Neuron (in vitro differentiated cells): ENCODE measurements at regions not wholly inside any gene's neighbourhood (a gene's known extent, or its start where the extent isn't known, plus 50 kb on each side); places are given as distances from the start of the nearest gene placed in this dataset.
"Not testable (repeated sequence)": the region's sequence is repeated elsewhere in the genome, so short reads cannot be mapped to it uniquely, and the experiment has no call there.

Experiments
- H2AFZ ChIP-seq: one replicate; pipeline ENCODE4 v1.6.1; 2013; ENCODE audit warnings: low read depth, mild to moderate bottlenecking, inconsistent platforms, low read length, moderate library complexity
- H3K27me3 ChIP-seq: one replicate; pipeline ENCODE4 v1.6.1; 2013; ENCODE audit warnings: low read length; ENCODE audit not compliant: insufficient read depth
- H3K36me3 ChIP-seq: one replicate; pipeline ENCODE4 v1.6.1; 2013; ENCODE audit warnings: low read length; ENCODE audit not compliant: insufficient read depth
- H3K4me1 ChIP-seq: one replicate; pipeline ENCODE4 v1.6.1; 2013; ENCODE audit warnings: low read length; ENCODE audit not compliant: insufficient read depth
- H3K4me3 ChIP-seq: 2 replicates; pipeline ENCODE4 v1.5.1; 2013; ENCODE audit warnings: mild to moderate bottlenecking, low read length, moderate library complexity
- H3K9me3 ChIP-seq: one replicate; pipeline ENCODE4 v1.6.1; 2013; ENCODE audit warnings: low read length

DNA sequence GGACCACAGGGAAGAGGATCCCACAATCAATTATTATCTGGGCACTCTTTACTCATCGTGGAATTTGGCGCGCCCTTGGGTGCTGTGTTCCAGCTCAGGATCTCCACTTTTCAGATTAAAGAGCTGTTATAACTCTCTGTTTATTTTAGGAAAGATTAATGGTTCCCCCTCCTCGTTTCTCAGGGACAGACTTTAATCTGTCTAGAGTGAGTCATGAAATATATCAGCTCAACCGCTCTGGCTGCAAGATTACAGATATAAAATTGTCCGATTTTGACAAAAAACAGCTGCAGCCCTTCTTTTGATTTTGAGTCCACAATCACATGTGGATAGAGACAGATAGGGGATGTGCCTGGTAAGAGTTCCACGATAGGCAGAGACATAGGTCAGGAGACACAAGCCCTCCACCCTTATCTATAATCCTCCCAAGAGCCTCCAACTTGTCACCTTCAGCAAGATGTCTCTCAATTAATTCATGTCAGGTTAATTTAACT is 77.6 kb upstream of the ANKRD55 start:
- no peaks in the 10 kb centered on the region for H3K36me3 ChIP-seq
- H2AFZ ChIP-seq: no peak overlapping the region
- no peaks in the 10 kb centered on the region for H3K4me1 ChIP-seq
- H3K9me3 ChIP-seq: no peaks in the 10 kb centered on the region
- H3K27me3 ChIP-seq: peaks cover 3% of the 10 kb centered on the region
- no peak overlapping the region for H3K4me3 ChIP-seq

DNA sequence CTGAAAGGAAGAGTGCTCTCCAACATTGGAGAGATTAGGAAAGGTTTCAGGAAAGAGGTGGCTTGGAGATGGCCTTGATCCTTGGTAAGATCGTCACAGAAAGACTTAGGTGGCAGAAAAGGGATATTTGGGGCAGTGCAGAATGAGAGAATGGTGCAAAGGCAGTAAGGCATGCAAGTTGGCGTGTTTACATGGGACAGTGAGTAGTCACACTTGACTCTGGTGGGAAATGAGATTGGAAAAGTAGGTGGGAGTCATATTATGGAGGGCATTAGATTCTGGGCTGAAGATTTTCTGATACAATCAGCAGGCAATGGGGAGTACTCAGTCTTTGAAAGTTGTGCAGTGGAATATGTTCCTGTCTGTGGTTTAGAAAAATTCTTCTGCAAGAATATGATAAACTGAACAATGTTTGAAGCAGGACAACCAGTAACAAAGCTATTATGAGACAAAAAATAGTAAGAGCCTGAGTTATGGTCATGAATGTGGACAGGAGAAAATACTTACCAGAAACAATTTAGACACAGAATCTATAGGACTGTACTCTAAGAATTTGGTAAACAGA is 76.2 kb upstream of the ANKRD55 start:
- Histone ChIP-seq H3K36me3 (no peaks in the 10 kb centered on the region), H3K4me1 (no peaks in the 10 kb centered on the region), H3K4me3 (no peak overlapping the region), H3K9me3 (no peaks in the 10 kb centered on the region), H3K27me3 (no peaks in the 10 kb centered on the region), H2AFZ (no peak overlapping the region)

DNA sequence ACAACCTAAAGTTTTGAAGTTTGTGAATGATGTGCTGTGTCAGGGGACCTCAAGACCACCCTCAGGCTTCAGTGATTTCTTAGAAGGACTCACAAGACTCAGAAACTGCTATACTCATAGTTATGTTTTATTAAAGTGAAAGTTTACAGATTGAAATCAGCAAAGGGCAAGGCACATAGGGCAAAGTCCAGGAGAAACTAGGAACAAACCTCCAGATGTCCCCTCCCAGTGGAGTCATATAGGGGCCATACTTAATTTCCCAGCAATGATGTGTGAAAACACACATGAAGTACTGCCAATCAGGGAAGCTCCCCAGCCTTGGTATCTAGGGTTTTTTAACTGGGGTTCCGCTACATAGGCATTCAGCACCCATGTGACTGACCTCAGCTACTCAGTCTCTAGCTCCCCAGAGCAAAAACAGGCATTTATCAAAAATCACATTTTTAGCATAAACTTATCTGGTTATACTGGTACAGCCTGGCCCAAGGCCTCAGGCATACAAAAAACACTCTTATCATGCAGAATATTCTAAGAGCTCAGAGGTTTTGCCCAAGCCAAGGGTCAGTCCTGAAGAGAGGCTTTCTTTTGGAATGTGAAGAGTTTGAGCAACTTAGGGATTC is 74.7 kb upstream of the ANKRD55 start:
- H3K27me3 ChIP-seq: no peaks in the 10 kb centered on the region
- no peaks in the 10 kb centered on the region for H3K36me3 ChIP-seq
- no peak overlapping the region for H2AFZ ChIP-seq
- H3K4me1 ChIP-seq: no peaks in the 10 kb centered on the region
- no peaks in the 10 kb centered on the region for H3K9me3 ChIP-seq
- no peak overlapping the region for H3K4me3 ChIP-seq

DNA sequence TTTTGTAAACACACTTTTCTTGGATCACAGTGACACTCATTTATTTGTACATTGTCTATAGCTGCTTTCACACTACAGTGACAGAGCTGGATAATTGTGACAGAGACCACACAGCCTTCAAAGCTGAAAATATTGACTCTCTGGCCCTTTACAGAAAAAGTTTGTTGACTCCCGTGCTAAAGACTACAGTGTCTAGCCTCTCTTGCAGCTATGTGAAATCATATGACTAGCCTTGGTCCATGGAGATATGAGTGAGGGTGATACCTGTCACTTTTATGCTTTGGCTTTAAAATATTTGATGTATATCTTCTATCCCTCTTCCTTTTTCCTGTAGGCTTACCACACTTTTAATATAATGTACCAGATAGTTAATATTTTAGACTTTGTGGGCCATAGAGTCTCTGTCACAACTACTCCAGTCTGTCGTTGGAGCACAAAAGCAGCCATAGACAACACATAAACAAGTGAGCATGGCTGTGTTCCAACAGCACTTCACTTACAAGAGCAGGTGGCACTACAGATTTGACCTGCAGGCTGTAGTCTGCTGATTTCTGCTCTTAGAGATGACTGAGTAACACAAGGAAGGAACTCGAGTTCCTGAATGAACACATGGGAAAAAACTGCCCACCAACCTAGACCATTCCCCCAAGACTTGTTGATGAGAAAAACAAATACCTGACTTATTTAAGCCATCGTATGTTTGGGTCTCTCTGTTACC is 73.5 kb upstream of the ANKRD55 start:
- Histone ChIP-seq H3K4me1 (no peaks in the 10 kb centered on the region), H3K36me3 (no peaks in the 10 kb centered on the region), H3K4me3 (no peak overlapping the region), H3K27me3 (no peaks in the 10 kb centered on the region), H2AFZ (no peak overlapping the region), H3K9me3 (no peaks in the 10 kb centered on the region)

DNA sequence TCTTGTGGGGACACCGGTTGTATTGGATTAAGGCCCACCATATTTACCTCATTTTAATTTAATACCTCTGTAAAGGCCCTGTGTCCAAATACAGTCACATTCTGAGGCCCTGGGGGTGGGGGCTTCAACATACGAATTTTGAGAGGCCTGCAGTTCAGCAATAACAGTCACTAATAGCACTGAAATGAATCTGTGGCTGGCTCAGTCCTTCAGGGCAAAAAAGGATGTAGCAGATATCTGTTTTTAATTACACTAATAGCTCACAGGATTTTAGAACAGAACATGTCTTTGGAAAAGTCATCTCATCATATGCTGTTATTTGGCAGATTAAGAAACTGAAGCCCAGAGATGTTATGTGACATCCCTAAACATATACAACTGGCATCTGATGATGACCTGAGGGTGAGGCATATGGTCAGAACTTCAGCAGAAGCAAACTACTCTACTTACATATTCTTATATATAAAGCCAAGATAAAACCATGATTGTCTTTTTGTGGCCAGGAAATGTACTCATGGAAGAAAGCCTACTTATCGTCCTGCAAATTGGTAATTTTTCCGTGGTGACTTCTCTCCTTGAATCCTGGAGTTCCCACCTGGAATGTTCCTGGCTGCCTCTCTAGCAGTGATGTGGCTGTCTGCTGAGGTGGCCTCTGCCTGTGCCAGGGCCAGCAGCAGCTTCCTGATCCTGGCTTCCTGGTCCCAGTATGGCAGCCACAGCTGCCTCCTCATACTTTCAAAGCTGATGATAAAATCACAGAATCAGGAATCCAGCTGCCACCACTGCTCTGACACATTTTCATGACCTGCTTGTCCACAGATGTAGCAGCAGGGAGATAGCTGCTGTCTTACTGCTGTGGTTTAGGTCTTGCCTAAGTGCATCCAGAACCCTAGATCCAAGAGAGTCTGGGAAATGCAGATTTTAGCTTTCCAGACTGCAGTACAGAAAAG is 72.1 kb upstream of the ANKRD55 start:
- no peak overlapping the region for H3K4me3 ChIP-seq
- H2AFZ ChIP-seq: no peak overlapping the region
- H3K4me1 ChIP-seq: no peaks in the 10 kb centered on the region
- no peaks in the 10 kb centered on the region for H3K9me3 ChIP-seq
- no peaks in the 10 kb centered on the region for H3K36me3 ChIP-seq
- no peaks in the 10 kb centered on the region for H3K27me3 ChIP-seq

DNA sequence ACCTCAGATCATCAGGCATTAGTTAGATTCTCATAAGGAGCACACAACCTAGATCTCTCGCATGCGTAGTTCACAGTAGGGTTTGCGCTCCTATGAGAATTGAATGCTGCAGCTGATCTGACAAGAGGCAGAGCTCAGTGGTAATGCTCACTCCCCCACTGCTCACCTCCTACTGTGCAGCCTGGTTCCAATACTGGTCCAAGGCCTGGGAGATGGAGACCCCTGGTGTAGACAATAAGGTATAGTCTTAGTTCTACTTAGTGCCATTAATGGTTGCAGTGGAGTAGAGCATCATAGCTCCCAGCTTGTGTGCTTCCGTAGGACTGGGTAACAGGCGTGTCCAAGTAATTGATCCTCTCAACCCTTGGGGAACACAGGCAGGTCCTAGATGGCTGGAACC is 70.4 kb upstream of the ANKRD55 start:
- no peaks in the 10 kb centered on the region for H3K36me3 ChIP-seq

DNA sequence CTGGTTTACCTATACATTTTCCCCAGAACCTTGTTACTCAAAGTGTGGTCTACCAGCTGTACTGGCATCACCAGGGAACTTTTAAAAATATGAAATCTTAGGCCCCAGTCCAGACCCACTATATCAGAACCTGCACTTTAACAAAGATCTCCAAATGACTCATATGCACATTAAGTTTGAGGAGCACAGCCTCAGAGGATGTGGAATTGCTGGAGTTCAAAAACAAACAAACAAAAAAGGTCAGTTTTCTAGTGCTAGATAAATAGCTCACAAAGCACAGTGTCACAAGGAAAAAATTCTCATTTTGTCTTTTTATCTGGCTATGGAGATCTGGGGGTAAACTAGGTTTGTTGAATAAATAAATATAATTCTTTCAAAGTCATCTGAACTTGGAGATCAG is 68.9 kb upstream of the ANKRD55 start:
- H3K9me3 ChIP-seq: no peaks in the 10 kb centered on the region
- no peak overlapping the region for H3K4me3 ChIP-seq
- no peaks in the 10 kb centered on the region for H3K27me3 ChIP-seq
- no peaks in the 10 kb centered on the region for H3K4me1 ChIP-seq
- H2AFZ ChIP-seq: no peak overlapping the region
- H3K36me3 ChIP-seq: no peaks in the 10 kb centered on the region

More for the DNA sequence above, 70.4 kb upstream of the ANKRD55 start:
- no peak overlapping the region for H2AFZ ChIP-seq
- H3K9me3 ChIP-seq: no peaks in the 10 kb centered on the region
- no peak overlapping the region for H3K4me3 ChIP-seq
- H3K27me3 ChIP-seq: no peaks in the 10 kb centered on the region
- no peaks in the 10 kb centered on the region for H3K4me1 ChIP-seq

DNA sequence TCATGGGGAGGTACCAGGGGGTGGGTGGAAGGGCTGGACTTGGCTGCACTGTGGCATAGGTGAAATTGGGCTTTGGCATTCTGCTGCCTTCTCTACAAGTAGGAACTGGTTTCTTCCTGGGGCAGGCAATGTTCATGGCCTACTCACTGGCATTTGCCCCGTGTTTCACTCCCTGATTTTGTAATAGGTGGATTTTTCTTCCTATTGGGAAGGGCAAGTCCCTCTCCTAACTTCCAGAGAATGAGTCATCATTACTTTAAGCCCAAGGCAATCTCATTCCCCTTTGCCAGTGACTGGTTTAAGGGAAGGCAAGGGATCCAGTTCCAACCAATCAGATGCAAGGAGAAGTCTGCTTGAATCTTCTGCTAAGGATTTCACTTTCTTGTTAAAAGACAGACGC is 67.9 kb upstream of the ANKRD55 start:
- no peaks in the 10 kb centered on the region for H3K9me3 ChIP-seq
- no peaks in the 10 kb centered on the region for H3K27me3 ChIP-seq
- no peak overlapping the region for H3K4me3 ChIP-seq
- no peaks in the 10 kb centered on the region for H3K4me1 ChIP-seq
- no peak overlapping the region for H2AFZ ChIP-seq
- H3K36me3 ChIP-seq: no peaks in the 10 kb centered on the region

DNA sequence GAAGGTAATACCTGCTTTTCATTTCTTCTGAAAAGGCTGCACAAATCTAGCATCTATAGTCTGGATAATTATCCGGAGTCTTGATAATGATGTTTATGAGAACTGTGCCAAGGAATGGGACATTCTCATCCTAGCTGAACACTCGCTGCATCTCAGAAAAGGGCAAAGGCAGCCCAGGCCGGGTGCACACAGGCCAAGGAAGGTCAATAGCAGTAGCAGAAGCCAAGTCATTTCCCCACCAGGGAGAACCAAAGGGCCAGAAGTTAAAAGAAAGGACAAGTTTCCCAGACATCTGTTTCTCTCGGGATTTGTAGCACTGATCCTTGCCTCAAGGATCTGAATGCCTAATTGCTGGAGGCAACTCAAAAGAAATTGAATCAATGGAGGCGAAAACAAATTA is 66.1 kb upstream of the ANKRD55 start:
- no peaks in the 10 kb centered on the region for H3K9me3 ChIP-seq
- H3K36me3 ChIP-seq: no peaks in the 10 kb centered on the region
- H3K27me3 ChIP-seq: no peaks in the 10 kb centered on the region
- H3K4me1 ChIP-seq: no peaks in the 10 kb centered on the region
- no peak overlapping the region for H3K4me3 ChIP-seq
- no peak overlapping the region for H2AFZ ChIP-seq

DNA sequence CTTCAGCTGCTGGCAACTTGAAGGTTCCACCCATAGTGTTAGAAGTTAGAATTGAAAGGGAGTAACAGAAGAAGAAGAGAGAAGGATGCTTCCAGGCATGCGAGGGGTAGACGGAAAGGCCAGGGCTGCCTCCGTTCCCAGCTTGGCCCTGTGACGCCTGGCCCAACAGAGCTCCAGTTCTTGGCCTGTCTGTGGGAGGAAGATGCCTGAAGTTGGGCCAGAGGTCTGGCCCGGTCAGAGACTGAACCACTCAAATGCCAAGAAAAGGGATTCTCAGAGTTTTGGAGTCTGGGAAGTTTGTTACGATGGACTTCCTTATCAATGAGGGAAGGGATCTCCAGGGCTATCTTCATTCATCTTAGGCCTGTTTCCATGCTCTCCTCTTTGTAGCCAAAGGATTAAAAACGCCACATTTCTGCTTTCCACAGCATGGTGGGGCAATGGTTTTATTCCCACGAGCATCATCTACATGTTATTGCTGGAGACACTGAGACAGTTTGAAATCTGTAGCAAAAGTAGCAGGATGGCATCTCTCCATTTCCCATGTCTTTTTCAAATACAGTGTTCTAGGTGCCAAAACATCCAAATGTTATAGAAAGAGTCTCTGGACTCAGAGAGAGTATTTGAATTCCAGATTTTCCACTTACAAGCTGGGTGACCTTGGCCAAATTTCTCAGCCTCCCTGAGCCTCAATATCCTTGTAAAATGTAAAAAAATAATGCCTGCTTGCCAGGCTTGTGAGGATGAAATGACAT is 65.4 kb upstream of the ANKRD55 start:
- no peaks in the 10 kb centered on the region for H3K9me3 ChIP-seq
- H3K27me3 ChIP-seq: no peaks in the 10 kb centered on the region
- no peak overlapping the region for H3K4me3 ChIP-seq
- H3K36me3 ChIP-seq: no peaks in the 10 kb centered on the region
- H2AFZ ChIP-seq: no peak overlapping the region
- no peaks in the 10 kb centered on the region for H3K4me1 ChIP-seq

DNA sequence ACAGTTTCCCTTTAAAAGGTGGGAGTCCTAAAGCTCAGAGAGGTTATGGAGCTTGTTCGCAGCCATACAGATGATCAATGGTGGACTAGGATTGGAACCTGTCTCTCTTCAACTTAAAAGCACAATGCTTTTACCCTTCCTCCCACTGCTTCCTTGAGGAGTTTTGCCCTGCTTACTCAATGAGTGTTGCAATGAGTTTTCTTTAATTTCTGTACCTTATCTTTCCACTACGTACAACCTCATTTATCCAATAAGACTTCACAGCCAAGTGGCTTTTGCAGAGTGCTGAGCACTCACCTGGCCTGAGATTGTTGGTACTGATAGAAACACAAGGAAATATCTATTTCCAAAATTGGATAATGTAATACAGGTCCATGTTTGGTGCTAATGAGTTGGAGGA is 64.7 kb upstream of the ANKRD55 start:
- no peaks in the 10 kb centered on the region for H3K27me3 ChIP-seq
- H3K4me1 ChIP-seq: no peaks in the 10 kb centered on the region
- H2AFZ ChIP-seq: no peak overlapping the region
- no peaks in the 10 kb centered on the region for H3K36me3 ChIP-seq
- H3K4me3 ChIP-seq: no peak overlapping the region
- H3K9me3 ChIP-seq: no peaks in the 10 kb centered on the region

DNA sequence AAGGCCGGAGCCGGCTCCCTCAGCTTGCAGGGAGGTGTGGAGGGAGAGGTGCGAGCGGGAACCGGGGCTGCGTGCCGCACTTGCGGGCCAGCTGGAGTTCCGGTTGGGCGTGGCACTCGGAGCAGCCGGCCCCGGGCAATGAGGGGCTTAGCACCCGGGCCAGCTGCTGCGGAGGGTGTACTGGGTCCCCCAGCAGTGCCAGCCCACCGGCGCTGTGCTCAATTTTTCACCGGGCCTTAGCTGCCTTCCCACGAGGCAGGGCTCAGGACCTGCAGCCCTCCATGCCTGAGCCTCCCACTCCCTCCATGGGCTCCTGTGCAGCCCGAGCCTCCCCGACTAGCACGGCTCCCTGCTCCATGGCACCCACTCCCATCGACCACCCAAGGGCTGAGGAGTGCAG is 62.2 kb upstream of the ANKRD55 start:
- not testable (repeated sequence) for H3K27me3 ChIP-seq, H3K4me1 ChIP-seq, H2AFZ ChIP-seq, H3K9me3 ChIP-seq, H3K36me3 ChIP-seq, H3K4me3 ChIP-seq
